ENCODE measurements at regions not wholly inside any gene's neighbourhood (a gene's known extent, or its start where the extent isn't known, plus 50 kb on each side); places are given as distances from the start of the nearest gene placed in this dataset.
"Not testable (repeated sequence)": the region's sequence is repeated elsewhere in the genome, so short reads cannot be mapped to it uniquely, and the experiment has no call there.

DNA sequence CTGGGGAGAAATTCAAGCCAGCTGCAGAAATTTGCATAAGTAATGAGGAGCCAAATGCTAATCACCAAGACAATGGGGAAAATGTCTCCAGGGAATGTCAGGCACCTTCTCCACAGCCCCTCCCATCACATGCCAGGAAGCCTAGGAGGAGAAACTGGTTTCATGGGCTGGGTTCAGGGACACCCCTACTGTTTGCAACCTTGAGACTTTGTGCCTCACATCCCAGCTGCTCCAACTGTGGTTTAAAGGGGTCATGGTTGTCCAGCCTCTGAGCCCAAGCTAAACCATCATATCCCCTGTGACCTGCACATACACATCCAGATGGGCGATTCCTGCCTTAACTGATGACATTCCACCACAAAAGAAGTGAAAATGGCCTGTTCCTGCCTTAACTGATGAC, 258.4 kb upstream of the GULP1 start:
- not testable (repeated sequence) for DNase-seq (ENCODE audit: low read depth in 4 of 4, low spot score in 2 of 4)

DNA sequence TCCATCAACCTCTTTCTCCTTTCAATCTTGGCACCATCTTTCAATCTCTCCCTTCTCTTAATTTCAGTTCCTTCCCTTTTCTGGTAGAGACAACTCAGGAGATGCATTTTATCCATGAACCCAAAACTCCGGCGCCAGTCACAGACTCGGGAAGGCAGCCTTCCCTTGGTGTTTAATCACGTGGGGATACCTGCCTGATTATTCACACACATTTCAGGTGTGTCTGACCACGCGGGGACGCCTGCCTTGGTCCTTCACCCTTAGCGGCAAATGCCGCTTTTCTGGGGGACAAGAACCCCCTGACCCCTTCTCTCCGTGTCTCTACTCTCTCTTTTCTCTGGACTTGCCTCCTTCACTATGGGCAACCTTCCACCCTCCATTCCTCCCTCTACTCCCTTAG, 257.6 kb upstream of the GULP1 start:
- not testable (repeated sequence) for DNase-seq (ENCODE audit: low read depth in 4 of 4, low spot score in 2 of 4)

DNA sequence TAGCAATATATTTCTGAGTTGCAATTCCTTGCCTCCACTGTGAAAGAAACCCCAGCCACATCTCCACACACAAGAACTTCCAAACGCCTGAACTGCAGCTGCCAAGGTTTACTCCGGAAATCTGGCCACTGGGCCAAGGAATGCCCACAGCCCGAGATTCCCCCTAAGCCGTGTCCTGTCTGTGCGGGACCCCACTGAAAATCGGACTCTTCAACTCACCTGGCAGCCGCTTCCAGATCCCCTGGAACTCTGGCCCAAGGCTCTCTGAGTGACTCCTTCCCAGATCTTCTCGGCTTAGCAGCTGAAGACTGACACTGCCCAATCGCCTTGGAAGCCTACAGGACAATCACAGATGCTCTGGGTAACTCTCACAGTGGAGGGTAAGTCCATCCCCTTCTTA, 256.3 kb upstream of the GULP1 start:
- not testable (repeated sequence) for DNase-seq (ENCODE audit: low read depth in 4 of 4, low spot score in 2 of 4)

DNA sequence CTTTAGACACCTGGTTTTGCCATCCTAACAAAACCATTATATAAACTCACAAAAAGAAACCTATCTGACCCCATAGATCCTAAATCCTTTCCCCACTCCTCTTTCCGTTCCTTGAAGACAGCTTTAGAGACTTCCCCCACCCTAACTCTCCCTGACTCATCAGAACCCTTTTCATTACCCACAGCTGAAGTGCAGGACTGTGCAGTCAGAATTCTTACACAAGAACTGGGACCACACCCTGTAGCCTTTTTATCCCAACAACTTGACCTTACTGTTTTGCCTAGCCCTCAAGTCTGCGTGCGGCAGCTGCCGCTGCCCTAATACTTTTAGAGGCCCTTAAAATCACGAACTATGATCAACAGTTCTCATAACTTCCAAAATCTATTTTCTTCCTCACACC, 254.9 kb upstream of the GULP1 start:
- not testable (repeated sequence) for DNase-seq (ENCODE audit: low read depth in 4 of 4, low spot score in 2 of 4)

DNA sequence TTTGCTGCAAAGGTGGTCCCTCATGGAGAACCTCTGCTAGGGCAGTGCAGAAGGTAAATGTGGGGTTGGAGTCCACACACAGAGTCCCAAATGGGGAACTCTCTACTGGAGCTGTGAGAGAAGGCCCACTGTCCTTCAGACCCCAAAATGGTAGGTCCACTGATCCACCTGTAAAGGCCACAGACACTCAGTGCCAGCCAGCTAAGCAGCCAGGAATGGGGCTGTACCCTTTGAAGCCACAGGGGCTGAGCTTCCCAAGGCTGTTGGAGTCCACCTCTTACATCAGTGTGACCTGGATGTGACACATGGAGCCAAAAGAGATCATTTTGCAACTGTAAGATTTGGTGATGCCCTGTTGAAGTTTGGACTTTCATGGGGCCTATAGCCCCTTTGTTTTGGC, 252.4 kb upstream of the GULP1 start:
- DNase-seq (ENCODE audit: low read depth in 4 of 4, low spot score in 2 of 4) = no peak

DNA sequence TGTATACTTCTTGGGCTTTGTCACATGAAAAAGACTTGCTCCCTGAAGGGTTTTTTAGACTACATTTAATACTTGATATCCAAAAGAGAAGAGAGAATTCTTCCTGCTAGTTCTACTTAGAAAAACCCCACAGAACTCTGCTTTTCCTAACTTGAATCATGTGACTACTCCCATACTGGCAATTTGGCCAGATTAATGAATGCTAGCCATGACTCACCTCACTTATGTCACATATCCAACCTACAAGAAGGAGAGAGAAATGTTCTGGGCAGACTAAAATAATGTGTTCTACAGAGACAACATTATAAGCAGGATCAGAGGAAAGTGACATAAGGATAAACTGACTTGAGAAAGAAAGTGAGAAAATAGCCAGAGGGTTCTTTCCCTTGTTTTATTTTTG, 249.3 kb upstream of the GULP1 start:
- no peak for DNase-seq (ENCODE audit: low read depth in 4 of 4, low spot score in 2 of 4)

DNA sequence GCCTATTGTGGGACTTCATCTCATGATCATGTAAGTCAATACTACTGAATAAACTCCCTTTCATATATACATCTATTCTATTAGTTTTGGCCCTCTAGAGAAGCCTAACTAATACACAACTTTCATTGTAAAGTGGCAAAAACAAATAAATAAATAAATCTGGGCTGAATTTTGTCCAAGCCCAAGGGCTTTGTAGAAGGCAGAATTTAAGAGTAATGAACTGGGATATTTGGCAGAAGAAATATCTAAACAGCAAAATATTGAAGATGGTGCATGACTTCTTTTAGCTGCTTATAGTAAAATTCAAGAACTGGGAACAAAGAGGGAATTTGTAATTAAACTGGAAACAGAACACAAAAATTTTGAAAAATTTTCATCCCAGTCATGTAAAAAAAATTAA, 246.7 kb upstream of the GULP1 start:
- DNase-seq (ENCODE audit: low read depth in 4 of 4, low spot score in 2 of 4) = no peak

DNA sequence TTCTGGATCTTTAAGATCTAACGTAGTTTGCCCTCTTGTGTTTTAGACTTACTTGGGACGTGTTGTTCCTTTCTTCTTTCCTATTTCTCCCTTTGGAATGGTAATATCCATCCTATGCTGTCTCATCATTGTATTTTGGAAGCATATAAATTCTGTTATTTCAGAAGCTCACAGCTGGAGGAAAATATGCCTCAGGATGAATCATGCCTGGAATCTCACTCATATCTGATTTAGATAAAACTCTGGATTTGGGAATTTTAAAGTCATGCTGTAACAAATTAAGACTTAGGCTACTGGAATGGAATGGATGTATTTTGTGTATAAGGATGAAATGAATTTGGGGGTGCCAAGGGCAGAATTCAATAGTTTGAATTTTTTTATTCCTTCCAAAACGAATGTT, 245.2 kb upstream of the GULP1 start:
- no peak for DNase-seq (ENCODE audit: low read depth in 4 of 4, low spot score in 2 of 4)

DNA sequence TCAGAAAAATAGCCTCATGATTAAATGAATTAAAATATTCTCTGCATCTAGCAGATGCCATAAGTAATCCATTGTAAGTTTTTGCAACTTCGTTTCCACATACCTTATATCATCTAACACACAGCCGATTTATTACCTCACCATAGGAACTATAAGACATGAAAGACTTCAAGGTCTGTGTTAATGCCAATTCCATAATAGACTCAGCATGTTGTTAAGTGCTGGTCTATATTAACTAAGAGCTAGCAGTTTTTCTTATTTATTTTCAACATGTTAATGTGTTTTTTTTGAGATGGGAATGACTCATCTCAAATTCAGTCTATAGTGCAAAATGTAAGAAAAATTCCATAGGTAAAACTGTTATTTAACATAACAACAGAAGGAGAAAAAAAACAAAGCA, 243.9 kb upstream of the GULP1 start:
- DNase-seq (ENCODE audit: low read depth in 4 of 4, low spot score in 2 of 4) = no peak

DNA sequence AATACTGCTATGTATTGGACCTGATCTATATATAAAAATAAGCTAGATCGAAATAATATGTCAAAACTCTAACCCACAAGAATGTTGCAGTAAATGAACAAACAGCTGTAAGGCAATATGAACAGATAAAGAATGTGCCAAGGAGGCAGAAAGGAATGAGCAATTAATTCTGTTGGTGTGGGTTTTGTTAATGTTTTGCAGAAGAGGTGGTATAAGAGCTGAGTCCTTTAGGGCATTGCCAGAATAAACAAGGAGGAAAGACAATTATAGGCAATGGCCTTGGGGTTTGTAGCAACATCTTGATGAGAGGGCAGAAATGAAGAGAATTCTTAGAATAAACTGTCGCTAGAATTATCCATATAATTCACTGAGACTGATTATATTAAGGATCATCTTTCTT, 240.9 kb upstream of the GULP1 start:
- DNase-seq (ENCODE audit: low read depth in 4 of 4, low spot score in 2 of 4) = peak in 1 of 4 donors; percentile 12

DNA sequence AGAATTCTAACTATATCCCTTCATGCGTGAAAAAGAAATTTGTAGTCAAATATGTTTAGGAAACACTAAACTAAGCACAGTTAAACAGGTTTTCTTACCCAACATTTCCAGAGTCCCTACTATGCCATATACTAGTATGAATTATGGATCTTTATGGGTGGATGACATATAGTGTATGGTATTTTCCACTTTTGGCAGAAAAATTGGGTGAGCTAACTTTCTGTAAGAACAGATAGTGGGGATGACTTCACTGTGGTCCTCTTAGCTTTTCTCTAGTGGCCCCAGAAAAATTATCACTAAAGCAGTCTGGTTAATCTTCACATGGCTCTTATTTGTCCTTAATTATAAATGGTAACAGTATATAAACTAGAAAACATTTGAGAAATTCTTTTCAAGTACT, 240.0 kb upstream of the GULP1 start:
- no peak for DNase-seq (ENCODE audit: low read depth in 4 of 4, low spot score in 2 of 4)

DNA sequence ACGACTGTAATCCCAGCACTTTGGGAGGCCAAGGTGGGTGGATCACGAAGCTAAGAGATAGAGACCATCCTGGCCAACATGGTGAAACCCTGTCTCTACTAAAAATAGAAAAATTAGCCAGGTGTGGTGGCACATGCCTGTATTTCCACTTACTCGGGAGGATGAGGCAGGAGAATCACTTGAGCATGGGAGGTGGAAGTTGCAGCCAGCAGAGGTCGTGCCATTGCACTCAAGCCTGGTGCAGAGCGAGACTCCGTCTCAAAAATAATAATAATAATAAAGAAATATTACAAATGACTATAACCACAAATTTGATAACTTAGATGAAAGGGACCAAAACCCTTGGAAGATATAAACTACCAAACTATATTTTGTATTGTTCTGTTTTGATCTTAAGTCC, 226.3 kb upstream of the GULP1 start:
- no peak for DNase-seq (ENCODE audit: low read depth in 4 of 4, low spot score in 2 of 4)

DNA sequence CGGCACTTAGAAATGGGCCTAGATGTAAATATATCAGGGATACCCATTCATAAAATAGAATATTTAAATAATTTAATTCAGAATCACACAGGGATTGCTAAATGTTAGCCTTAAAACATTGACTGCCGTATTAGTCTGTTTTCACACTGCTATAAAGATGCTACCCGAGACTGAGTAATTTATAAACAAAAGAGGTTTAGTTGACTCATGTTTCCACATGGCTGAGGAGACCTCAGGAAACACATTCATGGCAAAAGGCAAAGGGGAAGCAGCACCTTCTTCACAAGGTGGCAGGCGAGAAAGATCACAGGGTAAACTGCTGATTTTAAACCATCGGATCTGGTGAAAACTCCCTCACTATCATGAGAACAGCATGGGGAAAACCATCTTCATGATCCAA, 223.6 kb upstream of the GULP1 start:
- no peak for DNase-seq (ENCODE audit: low read depth in 4 of 4, low spot score in 2 of 4)

DNA sequence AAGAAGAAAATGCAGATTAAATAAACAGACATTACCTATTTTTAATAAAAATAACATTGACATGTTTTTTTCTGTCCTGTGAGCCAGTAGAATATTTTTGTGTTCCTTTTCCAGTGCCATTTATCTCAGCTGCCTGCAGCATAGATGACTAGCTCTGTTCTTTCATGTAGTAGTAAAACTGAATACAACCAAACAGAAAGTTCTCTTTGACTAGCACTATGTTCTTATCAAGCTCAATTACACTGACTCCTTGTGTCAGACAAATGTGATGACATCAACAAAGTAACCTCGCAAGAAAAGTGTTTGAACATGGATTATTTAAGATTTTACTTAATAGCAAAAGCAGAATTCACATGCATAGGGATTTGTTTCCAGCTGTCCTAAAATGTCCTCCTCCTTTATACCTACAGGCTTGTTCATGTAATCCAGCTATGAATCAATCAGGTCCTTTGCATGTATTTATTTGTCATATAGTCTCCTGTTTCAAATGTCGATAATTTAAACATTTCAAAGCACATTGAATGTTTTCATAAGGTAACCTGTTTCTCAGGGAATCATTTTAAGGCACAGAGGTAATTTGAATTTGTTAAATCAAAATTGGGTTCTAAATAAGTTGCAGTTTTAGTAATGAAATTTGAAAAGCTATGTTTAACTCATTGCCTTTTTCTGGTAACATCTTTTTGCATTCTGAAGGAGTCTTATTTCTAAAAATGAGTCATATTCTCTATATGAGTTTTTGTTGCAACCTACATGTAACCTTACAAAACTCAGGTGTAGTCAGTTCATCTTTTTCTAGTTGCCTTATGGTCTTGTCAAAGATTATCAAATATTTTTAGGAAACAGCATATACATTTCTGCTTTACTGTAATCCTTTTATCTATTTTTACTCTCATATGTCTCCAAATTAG, 215.3 kb upstream of the GULP1 start:
- DNase-seq (ENCODE audit: low read depth in 4 of 4, low spot score in 2 of 4) = no peak

DNA sequence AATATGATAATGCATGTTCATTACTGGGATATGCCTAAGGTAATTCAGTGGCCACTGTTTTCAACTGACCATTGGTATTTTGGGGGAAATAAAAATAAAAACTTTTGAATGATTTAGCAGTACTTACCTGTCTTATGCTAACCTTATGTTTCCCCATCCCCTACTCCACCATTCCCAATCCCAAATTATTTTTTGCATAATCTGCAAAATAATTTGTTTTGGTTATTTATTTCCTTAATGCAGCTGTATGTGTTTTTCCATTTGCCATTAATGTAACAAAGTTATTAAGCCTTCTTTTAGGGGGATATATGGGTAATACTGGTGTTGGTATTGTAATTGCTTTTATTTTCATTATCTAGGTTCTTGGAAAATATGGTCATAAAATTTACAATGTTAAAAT, 213.9 kb upstream of the GULP1 start:
- no peak for DNase-seq (ENCODE audit: low read depth in 4 of 4, low spot score in 2 of 4)

DNA sequence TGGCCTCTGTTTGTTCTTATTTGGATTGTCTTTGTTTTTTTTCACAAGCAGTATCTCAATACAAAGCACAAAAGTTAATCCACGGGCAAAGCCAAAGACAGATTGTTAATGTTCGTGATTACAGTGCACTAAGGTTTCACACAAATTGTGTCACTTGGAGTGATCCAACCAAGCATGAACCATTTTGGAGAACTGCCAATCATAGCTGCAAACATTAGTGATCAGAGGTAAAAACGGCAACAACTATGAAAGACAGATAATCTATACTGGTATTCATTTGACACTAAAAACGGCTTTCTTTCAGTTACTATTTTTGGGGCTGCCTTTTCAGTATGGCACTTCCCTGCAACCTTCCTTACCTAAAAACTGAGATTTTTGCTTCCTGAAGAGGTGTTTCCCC, 213.1 kb upstream of the GULP1 start:
- DNase-seq (ENCODE audit: low read depth in 4 of 4, low spot score in 2 of 4) = no peak

DNA sequence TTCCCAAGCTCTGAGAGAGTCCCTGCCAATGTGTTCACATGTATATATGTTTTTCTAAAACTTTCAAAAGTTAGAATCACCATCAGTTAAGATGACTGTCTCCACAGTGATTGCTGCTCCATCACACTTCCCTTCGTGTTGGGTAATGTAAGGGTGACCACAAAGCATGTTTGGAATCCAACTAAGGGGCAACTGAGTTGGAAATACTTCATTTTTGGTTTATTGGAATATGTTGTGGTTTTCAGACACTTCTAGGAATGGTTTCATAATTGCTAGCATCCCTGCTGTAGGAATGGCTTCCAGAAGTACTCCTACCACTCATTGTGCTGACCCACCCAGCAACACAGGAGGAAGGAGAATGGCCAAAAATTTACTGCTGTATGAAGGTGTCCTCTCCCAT, 212.5 kb upstream of the GULP1 start:
- no peak for DNase-seq (ENCODE audit: low read depth in 4 of 4, low spot score in 2 of 4)

DNA sequence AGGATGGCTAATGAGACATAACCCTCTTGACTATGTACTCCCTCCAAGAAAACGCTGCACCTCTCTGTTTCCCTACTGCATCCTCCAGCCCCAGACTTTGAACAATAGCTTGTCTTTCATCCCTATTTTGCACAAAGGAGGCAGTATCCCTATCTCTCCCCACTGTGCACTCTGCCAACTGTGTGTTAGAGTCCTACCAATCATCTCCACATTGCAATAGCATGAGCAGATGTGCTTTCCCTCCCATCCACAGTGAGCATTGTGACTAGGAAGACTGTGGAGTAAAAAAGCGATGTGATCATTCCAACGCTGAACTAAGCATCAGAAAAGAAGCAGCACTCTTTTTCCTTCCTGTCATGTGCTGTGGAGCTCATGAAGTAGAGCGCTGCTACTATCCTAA, 206.3 kb upstream of the GULP1 start:
- DNase-seq (ENCODE audit: low read depth in 4 of 4, low spot score in 2 of 4) = no peak

DNA sequence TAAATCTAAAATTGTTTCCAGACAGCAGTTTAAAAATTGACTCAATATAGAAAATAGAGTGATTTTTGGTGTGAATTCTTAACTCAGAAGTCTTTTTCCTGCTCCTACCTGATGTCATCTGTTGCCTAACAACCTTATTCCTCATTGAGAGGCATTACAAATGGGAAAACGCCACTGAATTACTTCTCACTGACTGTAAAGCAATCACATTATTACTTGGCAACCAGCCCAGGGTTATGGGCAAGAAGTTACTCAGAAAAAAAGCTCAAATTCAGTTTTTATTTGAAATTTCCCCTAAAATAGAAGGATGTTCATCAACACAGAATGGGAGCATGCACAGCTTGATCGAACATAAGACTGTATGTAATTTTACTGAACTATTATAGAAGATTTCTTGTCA, 201.8 kb upstream of the GULP1 start:
- no peak for DNase-seq (ENCODE audit: low read depth in 4 of 4, low spot score in 2 of 4)

DNA sequence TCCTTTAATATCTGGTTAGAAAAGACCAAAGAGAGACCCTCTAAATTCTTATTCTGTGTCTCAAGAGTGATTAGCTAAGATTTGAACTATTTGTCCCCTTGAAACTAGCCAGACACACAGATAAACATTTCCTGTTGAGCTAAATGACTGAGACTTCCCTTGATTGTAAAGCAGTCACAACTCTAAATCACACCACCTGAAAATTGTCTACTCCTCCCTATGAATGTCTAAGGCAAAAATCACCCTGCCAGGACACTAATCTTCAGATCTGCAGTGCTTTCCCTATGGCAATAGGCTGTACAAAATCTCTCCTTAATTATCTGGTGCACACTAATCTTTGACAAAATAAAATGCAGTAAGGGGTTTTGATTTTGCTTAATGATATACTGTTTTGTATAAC, 200.5 kb upstream of the GULP1 start:
- DNase-seq (ENCODE audit: low read depth in 4 of 4, low spot score in 2 of 4) = no peak

DNA sequence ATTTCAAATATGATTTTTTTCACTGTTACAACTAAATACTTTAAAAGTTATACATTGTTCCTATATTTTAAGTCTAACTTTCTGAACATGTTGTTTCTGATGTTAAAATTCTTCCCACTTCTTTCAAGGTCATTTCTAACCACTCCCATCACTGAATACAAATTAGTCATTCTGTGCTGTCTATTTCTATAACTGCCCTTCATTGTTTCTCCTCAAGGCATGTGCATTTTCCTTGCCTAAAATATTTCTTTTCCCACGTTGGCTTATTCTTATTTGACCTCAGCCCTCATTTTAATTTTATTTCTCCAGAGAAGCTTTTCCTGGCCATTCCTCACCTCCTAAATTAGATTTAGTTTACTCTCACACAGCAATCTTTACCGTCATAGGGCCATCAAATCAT, 198.9 kb upstream of the GULP1 start:
- DNase-seq (ENCODE audit: low read depth in 4 of 4, low spot score in 2 of 4) = no peak

DNA sequence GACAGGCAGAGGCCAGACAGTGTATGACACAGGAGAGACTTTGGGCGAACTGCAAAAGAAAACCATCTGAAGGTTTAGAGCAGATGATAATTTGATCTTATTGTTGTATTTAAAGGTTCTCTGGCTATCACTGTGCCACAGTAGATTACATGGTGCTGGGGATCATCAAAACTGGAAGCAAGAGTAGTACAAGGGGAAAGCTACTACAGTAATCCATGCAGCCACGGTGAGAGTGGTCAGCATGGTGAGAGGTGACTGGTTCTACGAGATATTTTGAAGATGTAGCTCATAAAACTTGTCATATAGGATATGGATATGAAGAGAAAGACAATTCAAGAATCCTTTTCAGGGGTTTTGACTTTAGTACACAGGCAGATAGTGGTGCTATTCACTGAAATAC, 194.8 kb upstream of the GULP1 start:
- DNase-seq (ENCODE audit: low read depth in 4 of 4, low spot score in 2 of 4) = no peak

DNA sequence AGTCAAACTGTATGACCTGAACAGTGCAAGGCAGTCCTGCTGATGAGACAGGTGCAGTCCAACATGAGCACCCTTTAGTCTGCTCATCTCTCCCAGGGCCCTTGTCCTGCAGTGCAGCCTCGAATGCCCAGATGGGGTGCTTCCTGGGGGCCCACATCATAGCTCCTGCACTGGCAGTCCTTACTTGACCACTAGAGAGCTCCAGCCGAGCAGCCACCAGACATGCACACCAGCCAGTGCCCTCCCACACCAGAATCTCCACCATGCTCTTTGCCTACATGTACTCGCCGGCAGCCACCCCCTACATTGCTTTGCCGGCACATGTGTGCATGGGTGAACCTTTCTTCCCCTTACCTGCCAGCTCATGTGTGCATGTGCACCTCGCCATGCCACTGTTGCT, 188.8 kb upstream of the GULP1 start:
- no peak for DNase-seq (ENCODE audit: low read depth in 4 of 4, low spot score in 2 of 4)
